Endodermal cell (in vitro differentiated cells): ENCODE measurements at regions not wholly inside any gene's neighbourhood (a gene's known extent, or its start where the extent isn't known, plus 50 kb on each side); places are given as distances from the start of the nearest gene placed in this dataset.

Experiments used
- DNase-seq: peaks from one replicate; pipeline ENCODE4 v3.0.0-alpha.2; 2017
- H3K27ac ChIP-seq: 2 replicates; pipeline ENCODE4 v1.5.1; 2013; ENCODE audit warnings: mild to moderate bottlenecking, low read depth, low read length, moderate library complexity
- H3K27me3 ChIP-seq: 2 replicates; pipeline ENCODE4 v1.6.1; 2013; ENCODE audit warnings: mild to moderate bottlenecking, low read length, moderate library complexity; ENCODE audit not compliant: insufficient read depth, control insufficient read depth, poor library complexity, severe bottlenecking
- H3K36me3 ChIP-seq: 2 replicates; pipeline ENCODE4 v1.7.0; 2013; ENCODE audit warnings: mild to moderate bottlenecking, low read length, moderate library complexity; ENCODE audit not compliant: control insufficient read depth, insufficient read depth
- H3K4me1 ChIP-seq: one replicate; pipeline ENCODE4 v1.7.0; 2013; ENCODE audit warnings: low read length; ENCODE audit not compliant: control insufficient read depth, insufficient read depth
- H3K4me3 ChIP-seq: 2 replicates; pipeline ENCODE4 v1.5.1; 2013; ENCODE audit warnings: mild to moderate bottlenecking, low read length, moderate library complexity
- H3K9ac ChIP-seq: 2 replicates; pipeline ENCODE4 v1.6.1; 2013; ENCODE audit warnings: mild to moderate bottlenecking, low read length, moderate library complexity; ENCODE audit not compliant: poor library complexity, severe bottlenecking; ENCODE audit errors: extremely low read depth
- H3K9me3 ChIP-seq: 2 replicates; pipeline ENCODE4 v1.6.1; 2013; ENCODE audit warnings: mild to moderate bottlenecking, low read length, moderate library complexity; ENCODE audit not compliant: control insufficient read depth
- H3K27ac Mint-ChIP-seq: 2 replicates; pipeline ENCODE4 v1.8.0; 2020; ENCODE audit warnings: mixed read lengths
- H3K27me3 Mint-ChIP-seq: 2 replicates; pipeline ENCODE4 v1.8.0; 2021; ENCODE audit warnings: mild to moderate bottlenecking, mixed read lengths; ENCODE audit not compliant: insufficient read depth
- H3K36me3 Mint-ChIP-seq: 2 replicates; pipeline ENCODE4 v1.8.0; 2020; ENCODE audit warnings: low read depth, mixed read lengths
- H3K4me1 Mint-ChIP-seq: 2 replicates; pipeline ENCODE4 v1.8.0; 2020; ENCODE audit warnings: mixed read lengths
- H3K4me3 Mint-ChIP-seq: 2 replicates; pipeline ENCODE4 v1.8.0; 2020; ENCODE audit warnings: mild to moderate bottlenecking, moderate library complexity, mixed read lengths
- H3K9me3 Mint-ChIP-seq: 2 replicates; pipeline ENCODE4 v1.8.0; 2020; ENCODE audit warnings: mild to moderate bottlenecking, mixed read lengths
- CTCF ChIP-seq: fragments of 200-600 bp; sonication (generic); conservative IDR thresholded peaks from 2 replicates; pipeline ENCODE4 v1.5.0; 2021; ENCODE audit warnings: antibody characterized with exemption, mild to moderate bottlenecking
- WGBS, 2 experiments: methylation state at CpG; one replicate each; pipeline versions ENCODE4 v1.1.5 to v1.1.7; 2013; ENCODE audit warnings: missing lambda C conversion rate in 2 of 2, mixed read lengths in 1 of 2; ENCODE audit not compliant: insufficient coverage in 1 of 2, insufficient read length in 1 of 2; 5-methylcytosine and 5-hydroxymethylcytosine counted together

GRCh38 chr5:56459394-56460194 lies 226.5 kb upstream of the ANKRD55 start:
- no peak for TF ChIP-seq CTCF
- Histone ChIP-seq H3K4me3 (no peak overlapping the region), H3K9me3 (no peaks in the 10 kb centered on the region), H3K27me3 (no peaks in the 10 kb centered on the region), H3K36me3 (no peaks in the 10 kb centered on the region), H3K4me1 (no peaks in the 10 kb centered on the region), H3K9ac (no peak overlapping the region), H3K27ac (no peak overlapping the region)
- Mint-ChIP-seq H3K4me1 (peaks cover 9% of the 10 kb centered on the region), H3K9me3 (no peaks in the 10 kb centered on the region), H3K36me3 (no peaks in the 10 kb centered on the region), H3K27me3 (no peaks in the 10 kb centered on the region), H3K27ac (no peak overlapping the region), H3K4me3 (no peak overlapping the region)
- 87% methylated on average over 6 of the region's 6 CpGs; no CpG with 5 or more reads in 1 of the 2 experiments for WGBS, 2 experiments
- no peak for DNase-seq

GRCh38 chr5:56457887-56458812 lies 225.0 kb upstream of the ANKRD55 start:
- no peaks in the 10 kb centered on the region for H3K4me1 ChIP-seq
- Mint-ChIP-seq H3K27me3 (no peaks in the 10 kb centered on the region), H3K4me1 (peaks cover 6% of the 10 kb centered on the region), H3K27ac (no peak overlapping the region), H3K4me3 (no peak overlapping the region), H3K9me3 (no peaks in the 10 kb centered on the region), H3K36me3 (no peaks in the 10 kb centered on the region)
- H3K27me3 ChIP-seq, result no peaks in the 10 kb centered on the region
- no peak overlapping the region for H3K27ac ChIP-seq
- 82 to 86% methylated on average over 7 to 8 of the region's 8 CpGs for WGBS, 2 experiments
- no peaks in the 10 kb centered on the region for H3K36me3 ChIP-seq
- TF ChIP-seq CTCF, result no peak
- H3K9ac ChIP-seq, result no peak overlapping the region
- H3K9me3 ChIP-seq, result no peaks in the 10 kb centered on the region
- DNase-seq, result no peak
- H3K4me3 ChIP-seq, result no peak overlapping the region

- Mint-ChIP-seq H3K36me3 (no peaks in the 10 kb centered on the region), H3K27ac (no peak overlapping the region), H3K4me1 (peaks cover 6% of the 10 kb centered on the region), H3K27me3 (no peaks in the 10 kb centered on the region), H3K4me3 (no peak overlapping the region), H3K9me3 (no peaks in the 10 kb centered on the region)
- H3K36me3 ChIP-seq, result no peaks in the 10 kb centered on the region
- H3K4me1 ChIP-seq, result no peaks in the 10 kb centered on the region
- no peak overlapping the region for H3K27ac ChIP-seq
- 69 to 89% methylated on average over 4 of the region's 4 CpGs for WGBS, 2 experiments
- TF ChIP-seq CTCF, result no peak
- H3K9me3 ChIP-seq, result no peaks in the 10 kb centered on the region
- H3K9ac ChIP-seq, result no peak overlapping the region
- DNase-seq, result no peak
- no peaks in the 10 kb centered on the region for H3K27me3 ChIP-seq
- no peak overlapping the region for H3K4me3 ChIP-seq
Observed at GRCh38 chr5:56456002-56456401, 222.9 kb upstream of the ANKRD55 start.
